ENCODE measurements at regions not wholly inside any gene's neighbourhood (a gene's known extent, or its start where the extent isn't known, plus 50 kb on each side); places are given as distances from the start of the nearest gene placed in this dataset.
"Not testable (repeated sequence)": the region's sequence is repeated elsewhere in the genome, so short reads cannot be mapped to it uniquely, and the experiment has no call there.

DNA sequence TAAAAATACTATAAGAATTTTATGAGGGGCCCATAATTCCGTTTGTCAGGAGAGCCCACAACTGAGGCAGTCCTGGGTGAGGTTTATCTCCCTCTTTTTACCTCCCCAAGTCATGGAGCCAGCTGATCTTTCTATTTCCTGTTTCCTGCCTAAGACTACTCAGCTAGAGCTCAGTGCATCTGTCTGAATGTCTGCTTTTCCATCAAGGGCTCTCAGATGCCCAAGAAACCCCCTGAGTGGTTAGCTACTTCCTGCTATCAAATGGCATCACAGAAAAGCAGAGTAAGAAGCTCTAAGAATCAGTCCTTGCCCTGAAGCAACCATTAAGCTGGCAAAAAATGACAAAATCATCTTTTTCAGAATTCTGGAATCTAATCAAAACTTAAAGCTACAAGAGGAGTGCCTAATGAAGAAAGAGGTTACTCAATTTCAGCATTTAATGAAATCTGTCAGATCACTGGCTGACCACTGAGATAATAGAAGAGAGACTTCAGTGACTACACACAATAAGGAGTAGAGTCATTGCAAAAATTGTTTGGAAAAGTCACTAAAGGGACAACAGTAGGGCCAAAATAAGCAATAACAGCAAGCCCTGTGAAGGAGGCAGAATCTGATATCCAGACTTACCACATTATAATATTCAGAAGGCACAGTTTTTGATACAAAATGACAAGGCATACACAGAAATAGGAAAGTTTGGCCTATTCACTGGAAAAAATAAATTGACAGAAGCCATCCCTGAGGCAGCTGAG, 150.1 kb downstream of the CYB561 start:
- DNase-seq, result no peak

GRCh38 chr17:63298916-63299315, 147.2 kb downstream of the CYB561 start:
- DNase-seq, result not testable (repeated sequence)

DNA sequence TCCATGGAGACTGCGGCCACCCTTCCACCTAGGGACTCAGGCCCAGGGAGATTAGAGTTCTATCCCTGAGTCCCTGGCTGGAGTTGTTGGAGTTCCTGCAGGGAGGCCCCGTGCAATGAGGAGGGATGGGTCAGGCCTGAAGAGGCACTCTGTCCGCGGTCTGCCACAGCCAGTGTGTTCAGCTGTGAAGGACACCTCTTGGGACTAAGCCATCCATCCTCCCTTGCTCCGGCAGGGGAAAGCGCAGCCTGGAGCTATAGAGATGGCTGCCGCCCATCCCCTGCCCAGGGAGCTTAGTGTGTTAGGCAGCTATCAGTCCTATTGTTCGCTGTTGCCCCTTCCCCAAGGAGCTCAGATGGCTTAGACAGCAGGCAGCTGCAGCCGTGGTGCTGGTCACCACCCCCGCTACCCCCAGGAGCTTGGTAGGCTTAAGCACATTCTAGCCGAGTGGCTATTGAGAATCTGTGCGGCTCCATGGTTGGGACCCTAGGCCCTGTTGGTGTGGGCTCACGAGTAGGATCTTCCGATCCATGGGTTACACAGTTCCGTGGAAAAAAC, 141.3 kb downstream of the CYB561 start:
- no peak for DNase-seq

GRCh38 chr17:63305857-63306256, 140.2 kb downstream of the CYB561 start:
- DNase-seq, result no peak

DNA sequence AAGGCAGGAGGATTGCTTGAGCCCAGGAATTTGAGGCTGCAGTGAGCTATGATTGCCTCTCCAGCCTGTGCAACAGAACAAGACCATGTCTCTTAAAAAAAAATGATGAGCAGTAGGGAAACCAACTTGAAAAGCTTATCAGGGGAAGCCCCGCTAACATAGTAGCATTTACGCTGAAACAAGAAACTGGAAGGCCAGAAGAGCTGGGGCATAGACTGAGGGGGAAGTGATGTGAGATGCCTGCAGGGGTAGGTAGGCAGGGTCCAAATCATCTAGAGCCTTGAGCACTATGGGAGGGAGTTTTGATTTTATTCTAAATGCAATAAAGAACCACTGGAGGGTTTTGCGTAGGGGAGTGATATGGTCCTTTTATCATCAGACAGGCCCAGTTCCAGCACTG, 139.3 kb downstream of the CYB561 start:
- DNase-seq, result no peak

- DNase-seq, result no peak
These were observed 137.8 kb downstream of the CYB561 start for GRCh38 chr17:63308272-63308671.

- DNase-seq, result no peak
These were observed 137.1 kb downstream of the CYB561 start for GRCh38 chr17:63309021-63309420.

GRCh38 chr17:63311416-63311937, 134.6 kb downstream of the CYB561 start:
- no peak for DNase-seq

DNA sequence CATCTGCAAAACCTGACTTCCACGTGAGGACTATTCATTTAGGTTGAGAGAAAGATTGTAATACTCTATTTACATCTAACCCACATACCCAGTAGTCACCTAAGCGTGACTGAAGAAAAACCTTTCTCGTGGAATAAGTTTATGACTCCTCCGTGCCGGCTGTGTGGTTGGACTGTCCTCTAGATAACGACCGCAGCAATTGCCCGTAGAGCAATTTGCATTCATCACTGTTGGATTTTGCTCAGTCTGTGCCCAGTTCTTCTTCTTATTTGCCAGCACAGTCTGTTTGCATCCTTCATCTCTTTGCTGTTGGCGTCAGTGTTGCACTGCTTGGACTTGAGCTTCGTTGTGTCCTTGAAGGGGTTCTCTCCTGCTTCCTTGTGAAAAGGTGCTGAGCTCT, 131.3 kb downstream of the CYB561 start:
- peak; percentile 77 for DNase-seq

GRCh38 chr17:63316100-63316499, 130.0 kb downstream of the CYB561 start:
- DNase-seq, result no peak

- no peak for DNase-seq
These were observed 128.8 kb downstream of the CYB561 start for GRCh38 chr17:63317166-63317840.

- no peak for DNase-seq
These were observed 120.3 kb downstream of the CYB561 start for GRCh38 chr17:63325808-63326207.

GRCh38 chr17:63329876-63330275, 116.2 kb downstream of the CYB561 start:
- no peak for DNase-seq

- DNase-seq, result no peak
These were observed 114.6 kb downstream of the CYB561 start for GRCh38 chr17:63331301-63332061.

GRCh38 chr17:63332286-63332685, 113.8 kb downstream of the CYB561 start:
- no peak for DNase-seq

DNA sequence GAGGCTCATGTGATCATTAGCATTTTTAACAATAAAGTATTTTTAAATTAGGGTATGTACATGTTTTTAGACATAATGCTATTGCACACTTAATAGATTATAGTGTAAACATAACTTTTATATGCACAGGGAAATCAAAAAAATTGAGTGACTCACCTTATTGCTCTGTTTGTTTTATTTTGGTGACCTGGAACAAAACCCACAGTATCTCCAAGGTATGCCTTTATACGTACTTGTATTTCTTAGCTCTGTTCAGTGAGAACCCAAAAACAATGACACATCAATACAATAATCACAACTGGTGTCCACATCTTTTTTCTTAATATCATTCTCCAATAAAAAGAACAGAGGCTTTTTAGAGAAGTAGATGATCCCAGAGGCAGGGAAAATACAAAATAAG, 112.2 kb downstream of the CYB561 start:
- no peak for DNase-seq

DNA sequence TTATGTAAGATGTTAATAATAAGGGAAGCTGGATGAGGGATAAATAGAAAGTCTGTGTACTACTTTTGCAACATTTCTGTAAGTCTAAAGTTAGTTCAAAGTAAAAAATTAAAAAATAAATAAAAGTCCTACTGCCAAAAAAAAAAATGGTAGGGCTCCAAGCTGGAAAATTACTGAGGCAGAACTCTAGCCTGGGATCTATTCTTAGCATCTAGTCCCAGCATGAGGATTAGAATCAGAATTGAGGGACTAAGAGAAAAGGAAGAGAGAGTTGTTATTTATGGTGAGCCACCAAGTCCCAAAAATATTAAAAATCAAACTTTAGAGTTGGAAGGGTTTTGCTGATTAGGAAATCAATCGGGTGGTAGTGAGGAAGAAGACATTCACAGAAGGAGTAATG, 110.3 kb downstream of the CYB561 start:
- DNase-seq, result no peak

GRCh38 chr17:63337579-63337978, 108.5 kb downstream of the CYB561 start:
- no peak for DNase-seq

DNA sequence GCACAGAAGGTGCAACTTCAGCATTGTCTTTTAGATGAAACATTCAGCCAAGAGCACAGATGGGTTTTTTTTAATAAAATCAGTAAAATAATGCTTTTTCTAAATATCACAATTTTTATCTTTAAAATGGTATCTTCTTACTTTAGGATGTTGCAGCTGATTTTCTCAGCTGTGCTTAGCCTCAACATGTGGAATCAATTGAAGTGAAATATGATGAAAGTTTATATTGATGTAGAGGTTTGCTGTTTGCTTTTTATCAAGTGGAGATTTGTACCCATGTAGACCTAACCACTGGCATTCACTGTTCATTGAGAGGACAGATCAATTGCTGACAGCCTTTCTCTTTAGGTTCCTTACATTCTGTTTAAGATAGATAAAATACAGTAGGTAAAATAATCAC, 107.8 kb downstream of the CYB561 start:
- DNase-seq, result no peak

DNA sequence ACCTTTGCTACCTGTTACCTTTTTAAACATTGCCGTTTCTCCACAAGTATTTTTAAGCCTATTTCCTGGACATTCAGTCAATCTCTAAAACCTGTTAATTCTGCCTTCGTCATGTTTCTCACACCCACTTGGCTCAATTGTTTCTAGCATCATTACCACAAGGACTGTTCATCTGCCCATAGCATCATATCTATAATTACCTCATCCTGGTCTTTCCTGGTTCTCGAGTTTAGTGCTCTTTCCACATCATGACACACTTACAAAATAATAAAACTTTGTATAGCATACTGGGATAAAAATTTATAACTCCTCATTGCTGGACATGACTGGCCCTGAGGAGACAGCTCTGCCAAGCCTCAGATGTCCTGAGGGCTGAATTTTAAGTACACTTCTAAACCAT, 104.8 kb downstream of the CYB561 start:
- no peak for DNase-seq

GRCh38 chr17:63344383-63344782, 101.7 kb downstream of the CYB561 start:
- DNase-seq, result no peak

GRCh38 chr17:63345611-63346010, 100.5 kb downstream of the CYB561 start:
- DNase-seq, result no peak

DNA sequence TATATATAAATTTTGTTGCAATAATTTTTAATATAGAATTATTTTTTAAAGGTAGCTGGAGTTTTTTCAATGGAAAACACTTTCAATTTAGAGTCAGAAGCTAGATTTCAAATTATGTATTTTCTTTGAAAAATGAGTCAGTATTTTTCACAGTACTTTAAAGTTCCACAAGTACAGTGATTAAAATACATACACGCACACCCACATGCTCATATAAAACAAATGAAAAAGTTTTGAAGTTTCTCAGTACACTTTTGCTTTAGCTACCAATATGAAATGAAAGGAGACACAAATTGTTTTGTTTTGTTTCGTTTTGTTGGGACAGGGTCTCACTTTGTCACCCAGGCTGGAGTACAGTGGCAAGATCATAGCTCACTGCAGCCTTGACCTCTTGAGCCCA, 98.6 kb downstream of the CYB561 start:
- DNase-seq, result no peak

Data from NCI-H526 treated with DMSO at 0.1 percent for 48 hours (cell line).